ENCODE measurements at regions not wholly inside any gene's neighbourhood (a gene's known extent, or its start where the extent isn't known, plus 50 kb on each side); places are given as distances from the start of the nearest gene placed in this dataset.

- H3K27me3 Mint-ChIP-seq (ENCODE audit: insufficient read depth, low read depth, poor library complexity): peaks cover 2% of the 10 kb centered on the region
- no peaks in the 10 kb centered on the region for H3K27me3 ChIP-seq (ENCODE audit: insufficient read depth)
- H3K4me2 ChIP-seq: no peak overlapping the region
- H3K27ac Mint-ChIP-seq: no peak overlapping the region
- H3K36me3 ChIP-seq (ENCODE audit: insufficient read depth): no peaks in the 10 kb centered on the region
- no peaks in the 10 kb centered on the region for H3K9me2 ChIP-seq (ENCODE audit: insufficient read depth)
- H3K4me3 Mint-ChIP-seq: no peak overlapping the region
- no peak overlapping the region for H3K4me3 ChIP-seq
- H3K79me2 ChIP-seq (replicated peaks; ENCODE audit: insufficient read depth): no peaks in the 10 kb centered on the region
- no peak for ATAC-seq
- no peak overlapping the region for H3K27ac ChIP-seq (ENCODE audit: low read depth)
- H3K4me1 Mint-ChIP-seq: no peaks in the 10 kb centered on the region
- TF ChIP-seq ZNF114 (CRISPR knock-in tag; IDR thresholded peaks at IDR 0.05) (no peak), JUNB (IDR thresholded peaks at IDR 0.05; ENCODE audit: unreplicated experiment) (no peak), ETS1 (IDR thresholded peaks at IDR 0.05) (no peak), CREB1 (CRISPR knock-in tag; IDR thresholded peaks at IDR 0.05; ENCODE audit: low read depth) (no peak), STAT1 (IDR thresholded peaks at IDR 0.05; ENCODE audit: unreplicated experiment) (no peak), ZNF462 (CRISPR knock-in tag; IDR thresholded peaks at IDR 0.05) (no peak), EZH2 (IDR thresholded peaks at IDR 0.05; ENCODE audit: low read depth, unreplicated experiment) (no peak), EZH2phosphoT487 (IDR thresholded peaks at IDR 0.05; ENCODE audit: unreplicated experiment) (no peak)
- H3K36me3 Mint-ChIP-seq (ENCODE audit: low read depth): no peaks in the 10 kb centered on the region
- H3F3A ChIP-seq (replicated peaks; ENCODE audit: low read depth): no peaks in the 10 kb centered on the region
- H3K9me3 Mint-ChIP-seq: no peaks in the 10 kb centered on the region
- no peak for DNase-seq (ENCODE audit: low spot score)
- H4K20me1 ChIP-seq (replicated peaks; ENCODE audit: insufficient read depth): no peaks in the 10 kb centered on the region
- no peak overlapping the region for H2AFZ ChIP-seq
- no peaks in the 10 kb centered on the region for H3K4me1 ChIP-seq (ENCODE audit: insufficient read depth)
Observed at GRCh38 chr12:22881878-22882385, 257.0 kb downstream of the ETNK1 start.

Measured in GM23338 (cell line).